ENCODE measurements at regions not wholly inside any gene's neighbourhood (a gene's known extent, or its start where the extent isn't known, plus 50 kb on each side); places are given as distances from the start of the nearest gene placed in this dataset.

GRCh38 chr20:7716286-7716972 lies 223.8 kb downstream of the HAO1 start:
- no peak for DNase-seq

- no peak for DNase-seq
Measured at GRCh38 chr20:7722564-7722963, 217.7 kb downstream of the HAO1 start.

- DNase-seq, result no peak
Measured at GRCh38 chr20:7723284-7723683, 217.0 kb downstream of the HAO1 start.

- no peak for DNase-seq
Measured at GRCh38 chr20:7728338-7728737, 211.9 kb downstream of the HAO1 start.

- no peak for DNase-seq
Measured at GRCh38 chr20:7734216-7734615, 206.0 kb downstream of the HAO1 start.

- DNase-seq, result no peak
Measured at GRCh38 chr20:7736336-7736735, 203.9 kb downstream of the HAO1 start.

GRCh38 chr20:7741866-7742265 lies 198.4 kb downstream of the HAO1 start:
- no peak for DNase-seq

GRCh38 chr20:7742479-7742878 lies 197.8 kb downstream of the HAO1 start:
- DNase-seq, result no peak

- DNase-seq, result no peak
Measured at GRCh38 chr20:7744411-7744810, 195.8 kb downstream of the HAO1 start.

- no peak for DNase-seq
Measured at GRCh38 chr20:7748624-7749023, 191.6 kb downstream of the HAO1 start.

GRCh38 chr20:7754102-7754501 lies 186.2 kb downstream of the HAO1 start:
- DNase-seq, result no peak

- no peak for DNase-seq
Measured at GRCh38 chr20:7758406-7758805, 181.9 kb downstream of the HAO1 start.

GRCh38 chr20:7760247-7761031 lies 179.8 kb downstream of the HAO1 start:
- no peak for DNase-seq

- no peak for DNase-seq
Measured at GRCh38 chr20:7765221-7765620, 175.0 kb downstream of the HAO1 start.

- DNase-seq, result no peak
Measured at GRCh38 chr20:7770046-7770445, 170.2 kb downstream of the HAO1 start.

- no peak for DNase-seq
Measured at GRCh38 chr20:7770578-7770977, 169.7 kb downstream of the HAO1 start.

- no peak for DNase-seq
Measured at GRCh38 chr20:7772371-7772770, 167.9 kb downstream of the HAO1 start.

- no peak for DNase-seq
Measured at GRCh38 chr20:7773511-7773910, 166.7 kb downstream of the HAO1 start.

- no peak for DNase-seq
Measured at GRCh38 chr20:7775072-7775471, 165.2 kb downstream of the HAO1 start.

- DNase-seq, result no peak
Measured at GRCh38 chr20:7776148-7776547, 164.1 kb downstream of the HAO1 start.

GRCh38 chr20:7790189-7790588 lies 150.1 kb downstream of the HAO1 start:
- DNase-seq, result no peak

GRCh38 chr20:7792150-7792869 lies 147.9 kb downstream of the HAO1 start:
- no peak for DNase-seq

GRCh38 chr20:7798176-7798575 lies 142.1 kb downstream of the HAO1 start:
- no peak for DNase-seq

- no peak for DNase-seq
Measured at GRCh38 chr20:7799862-7800261, 140.4 kb downstream of the HAO1 start.

All from inflammatory macrophage (primary cell).